Gastrocnemius medialis (tissue), 4 donors: ENCODE measurements at regions not wholly inside any gene's neighbourhood (a gene's known extent, or its start where the extent isn't known, plus 50 kb on each side); places are given as distances from the start of the nearest gene placed in this dataset.

Experiments used
- POLR2A ChIP-seq, 2 donors: fragments of 450-650 bp; IDR thresholded peaks; one replicate each; pipeline ENCODE4 v1.6.1; 2017; ENCODE audit warnings: antibody characterized with exemption in 2 of 2, mild to moderate bottlenecking in 2 of 2, moderate library complexity in 2 of 2
- TF ChIP-seq, protein P1 (sequence below), 5 experiments: fragments of 450-650 bp in 3 of 5; fragments of 200-600 bp in 2 of 5; sonication (generic) in 2 of 5; IDR thresholded peaks in 4 of 5; conservative IDR thresholded peaks in 1 of 5; 1 replicate in 4 of 5; 2 replicates in 1 of 5; pipeline ENCODE4 v1.5.1; 2016 to 2019; ENCODE audit warnings: antibody characterized with exemption in 5 of 5, mild to moderate bottlenecking in 3 of 5, moderate library complexity in 3 of 5

DNA sequence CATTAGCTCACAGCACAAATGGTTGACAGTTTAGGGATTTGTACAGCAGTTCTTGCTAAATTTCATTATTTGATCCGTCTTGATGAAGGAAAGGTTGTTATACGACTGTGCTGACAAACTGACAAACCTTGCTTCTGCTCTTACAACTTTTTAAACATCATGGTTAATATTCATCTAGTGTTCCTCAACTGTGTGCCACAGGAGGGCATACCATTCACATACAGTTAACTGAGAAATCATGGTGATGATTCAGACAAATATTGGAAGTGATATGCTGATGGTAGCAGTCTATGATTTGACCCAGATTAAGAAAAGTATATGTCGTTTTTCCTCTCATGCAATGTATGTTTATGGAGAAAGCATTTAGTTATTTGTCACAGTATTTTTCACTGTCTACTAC, 129.8 kb upstream of the FSIP2 start:
- TF ChIP-seq, protein P1, sequence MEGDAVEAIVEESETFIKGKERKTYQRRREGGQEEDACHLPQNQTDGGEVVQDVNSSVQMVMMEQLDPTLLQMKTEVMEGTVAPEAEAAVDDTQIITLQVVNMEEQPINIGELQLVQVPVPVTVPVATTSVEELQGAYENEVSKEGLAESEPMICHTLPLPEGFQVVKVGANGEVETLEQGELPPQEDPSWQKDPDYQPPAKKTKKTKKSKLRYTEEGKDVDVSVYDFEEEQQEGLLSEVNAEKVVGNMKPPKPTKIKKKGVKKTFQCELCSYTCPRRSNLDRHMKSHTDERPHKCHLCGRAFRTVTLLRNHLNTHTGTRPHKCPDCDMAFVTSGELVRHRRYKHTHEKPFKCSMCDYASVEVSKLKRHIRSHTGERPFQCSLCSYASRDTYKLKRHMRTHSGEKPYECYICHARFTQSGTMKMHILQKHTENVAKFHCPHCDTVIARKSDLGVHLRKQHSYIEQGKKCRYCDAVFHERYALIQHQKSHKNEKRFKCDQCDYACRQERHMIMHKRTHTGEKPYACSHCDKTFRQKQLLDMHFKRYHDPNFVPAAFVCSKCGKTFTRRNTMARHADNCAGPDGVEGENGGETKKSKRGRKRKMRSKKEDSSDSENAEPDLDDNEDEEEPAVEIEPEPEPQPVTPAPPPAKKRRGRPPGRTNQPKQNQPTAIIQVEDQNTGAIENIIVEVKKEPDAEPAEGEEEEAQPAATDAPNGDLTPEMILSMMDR (IDR thresholded peaks at IDR 0.05 in 4 of 5, conservative IDR thresholded peaks at IDR 0.05 in 1 of 5), result no peak
- TF ChIP-seq POLR2A (IDR thresholded peaks at IDR 0.05), result no peak
